ENCODE measurements at regions not wholly inside any gene's neighbourhood (a gene's known extent, or its start where the extent isn't known, plus 50 kb on each side); places are given as distances from the start of the nearest gene placed in this dataset.

DNA sequence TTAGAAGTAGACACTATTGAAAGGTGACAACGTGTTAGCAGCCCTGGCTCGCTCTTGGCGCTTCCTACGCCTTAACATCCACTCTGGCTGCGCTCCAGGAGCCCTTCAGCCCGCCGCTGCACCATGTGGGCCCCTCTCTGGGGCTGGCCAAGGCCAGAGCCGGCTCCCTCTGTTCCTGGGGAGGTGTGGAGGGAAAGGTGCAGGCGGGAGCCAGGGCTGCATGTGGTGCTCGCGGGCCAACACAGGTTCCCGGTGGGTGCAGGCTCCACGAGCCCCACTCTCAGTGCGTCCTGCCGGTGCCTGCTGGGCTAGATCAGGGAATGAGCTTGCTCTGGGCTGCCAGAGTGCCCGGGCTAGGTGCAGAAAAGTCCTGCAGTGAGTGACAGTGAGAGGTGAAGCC is 1284.3 kb downstream of the OLFM4 start:
- Histone ChIP-seq H3K36me3 (ENCODE audit: control insufficient read depth in 4 of 4, insufficient read depth in 3 of 4, low read depth in 1 of 4, low read length in 3 of 4) (no peaks in the 10 kb centered on the region), H3K4me1 (ENCODE audit: control insufficient read depth in 4 of 4, insufficient read depth in 4 of 4, low read length in 3 of 4) (no peaks in the 10 kb centered on the region), H3K27me3 (ENCODE audit: control insufficient read depth in 4 of 4, insufficient read depth in 4 of 4, low read length in 3 of 4) (no peaks in the 10 kb centered on the region), H3K9me3 (ENCODE audit: control insufficient read depth in 4 of 4, low read length in 3 of 4) (peaks cover 0 to 2% (median 1%) of the 10 kb centered on the region in 4 donors), H3K4me3 (ENCODE audit: low read depth in 1 of 3, low read length in 3 of 3) (no peak overlapping the region), H3K27ac (ENCODE audit: low read depth in 1 of 2, low read length in 2 of 2) (no peak overlapping the region), H3K9ac (ENCODE audit: low read depth in 1 of 2, low read length in 2 of 2) (no peak overlapping the region)
- 90% methylated on average over 16 of the region's 16 CpGs for whole genome bisulfite sequencing
- no peak for DNase-seq (ENCODE audit: low spot score)
- TF ChIP-seq JUND (IDR thresholded peaks at IDR 0.05) (no peak), GABPA (IDR thresholded peaks at IDR 0.05 in 1 of 2, conservative IDR thresholded peaks at IDR 0.05 in 1 of 2) (no peak), RAD21 (IDR thresholded peaks at IDR 0.05) (no peak), FOXA1 (IDR thresholded peaks at IDR 0.05) (no peak), TAF1 (conservative IDR thresholded peaks at IDR 0.05) (no peak), ZBTB33 (IDR thresholded peaks at IDR 0.05) (no peak), YY1 (IDR thresholded peaks at IDR 0.05) (no peak), FOXA2 (IDR thresholded peaks at IDR 0.05) (no peak), SP1 (IDR thresholded peaks at IDR 0.05) (no peak), EGR1 (IDR thresholded peaks at IDR 0.05; ENCODE audit: low read depth in 2 of 2) (no peak), HNF4A (conservative IDR thresholded peaks at IDR 0.05) (no peak), RXRA (IDR thresholded peaks at IDR 0.05) (no peak), ATF3 (IDR thresholded peaks at IDR 0.05) (no peak), CTCF (IDR thresholded peaks at IDR 0.05; ENCODE audit: low read depth, low read length, missing input control) (no peak), NR2F2 (IDR thresholded peaks at IDR 0.05) (no peak)
- TF ChIP-seq, protein P1, sequence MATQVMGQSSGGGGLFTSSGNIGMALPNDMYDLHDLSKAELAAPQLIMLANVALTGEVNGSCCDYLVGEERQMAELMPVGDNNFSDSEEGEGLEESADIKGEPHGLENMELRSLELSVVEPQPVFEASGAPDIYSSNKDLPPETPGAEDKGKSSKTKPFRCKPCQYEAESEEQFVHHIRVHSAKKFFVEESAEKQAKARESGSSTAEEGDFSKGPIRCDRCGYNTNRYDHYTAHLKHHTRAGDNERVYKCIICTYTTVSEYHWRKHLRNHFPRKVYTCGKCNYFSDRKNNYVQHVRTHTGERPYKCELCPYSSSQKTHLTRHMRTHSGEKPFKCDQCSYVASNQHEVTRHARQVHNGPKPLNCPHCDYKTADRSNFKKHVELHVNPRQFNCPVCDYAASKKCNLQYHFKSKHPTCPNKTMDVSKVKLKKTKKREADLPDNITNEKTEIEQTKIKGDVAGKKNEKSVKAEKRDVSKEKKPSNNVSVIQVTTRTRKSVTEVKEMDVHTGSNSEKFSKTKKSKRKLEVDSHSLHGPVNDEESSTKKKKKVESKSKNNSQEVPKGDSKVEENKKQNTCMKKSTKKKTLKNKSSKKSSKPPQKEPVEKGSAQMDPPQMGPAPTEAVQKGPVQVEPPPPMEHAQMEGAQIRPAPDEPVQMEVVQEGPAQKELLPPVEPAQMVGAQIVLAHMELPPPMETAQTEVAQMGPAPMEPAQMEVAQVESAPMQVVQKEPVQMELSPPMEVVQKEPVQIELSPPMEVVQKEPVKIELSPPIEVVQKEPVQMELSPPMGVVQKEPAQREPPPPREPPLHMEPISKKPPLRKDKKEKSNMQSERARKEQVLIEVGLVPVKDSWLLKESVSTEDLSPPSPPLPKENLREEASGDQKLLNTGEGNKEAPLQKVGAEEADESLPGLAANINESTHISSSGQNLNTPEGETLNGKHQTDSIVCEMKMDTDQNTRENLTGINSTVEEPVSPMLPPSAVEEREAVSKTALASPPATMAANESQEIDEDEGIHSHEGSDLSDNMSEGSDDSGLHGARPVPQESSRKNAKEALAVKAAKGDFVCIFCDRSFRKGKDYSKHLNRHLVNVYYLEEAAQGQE (IDR thresholded peaks at IDR 0.05), result no peak
- TF ChIP-seq, protein P2, sequence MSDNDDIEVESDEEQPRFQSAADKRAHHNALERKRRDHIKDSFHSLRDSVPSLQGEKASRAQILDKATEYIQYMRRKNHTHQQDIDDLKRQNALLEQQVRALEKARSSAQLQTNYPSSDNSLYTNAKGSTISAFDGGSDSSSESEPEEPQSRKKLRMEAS (IDR thresholded peaks at IDR 0.05), result no peak

- Histone ChIP-seq H3K9ac (ENCODE audit: low read depth in 1 of 2, low read length in 2 of 2) (no peak overlapping the region), H3K27ac (ENCODE audit: low read depth in 1 of 2, low read length in 2 of 2) (no peak overlapping the region), H3K4me1 (ENCODE audit: control insufficient read depth in 4 of 4, insufficient read depth in 4 of 4, low read length in 3 of 4) (no peaks in the 10 kb centered on the region), H3K36me3 (ENCODE audit: control insufficient read depth in 4 of 4, insufficient read depth in 3 of 4, low read depth in 1 of 4, low read length in 3 of 4) (no peaks in the 10 kb centered on the region), H3K4me3 (ENCODE audit: low read depth in 1 of 3, low read length in 3 of 3) (no peak overlapping the region), H3K9me3 (ENCODE audit: control insufficient read depth in 4 of 4, low read length in 3 of 4) (peaks cover 0 to 2% (median 1%) of the 10 kb centered on the region in 4 donors), H3K27me3 (ENCODE audit: control insufficient read depth in 4 of 4, insufficient read depth in 4 of 4, low read length in 3 of 4) (no peaks in the 10 kb centered on the region)
- no peak for DNase-seq (ENCODE audit: low spot score)
- 84% methylated on average over 8 of the region's 8 CpGs for WGBS
- TF ChIP-seq FOXA2 (IDR thresholded peaks at IDR 0.05) (no peak), RXRA (IDR thresholded peaks at IDR 0.05) (no peak), GABPA (IDR thresholded peaks at IDR 0.05 in 1 of 2, conservative IDR thresholded peaks at IDR 0.05 in 1 of 2) (no peak), YY1 (IDR thresholded peaks at IDR 0.05) (no peak), HNF4G (IDR thresholded peaks at IDR 0.05) (no peak), RAD21 (IDR thresholded peaks at IDR 0.05) (no peak), EGR1 (IDR thresholded peaks at IDR 0.05; ENCODE audit: low read depth in 2 of 2) (no peak), SP1 (IDR thresholded peaks at IDR 0.05) (no peak), CTCF (IDR thresholded peaks at IDR 0.05; ENCODE audit: low read depth, low read length, missing input control) (no peak), TAF1 (conservative IDR thresholded peaks at IDR 0.05) (no peak), FOXA1 (IDR thresholded peaks at IDR 0.05) (no peak), HNF4A (conservative IDR thresholded peaks at IDR 0.05) (no peak), ATF3 (IDR thresholded peaks at IDR 0.05) (no peak), ZBTB33 (IDR thresholded peaks at IDR 0.05) (no peak), JUND (IDR thresholded peaks at IDR 0.05) (no peak)
- TF ChIP-seq, protein P2 (IDR thresholded peaks at IDR 0.05), result no peak
Measured at GRCh38 chr13:54317722-54318121, 1289.1 kb downstream of the OLFM4 start.
